ENCODE measurements at regions not wholly inside any gene's neighbourhood (a gene's known extent, or its start where the extent isn't known, plus 50 kb on each side); places are given as distances from the start of the nearest gene placed in this dataset.

GRCh38 chr2:150690261-150690660 is 202.8 kb upstream of the RND3 start:
- DNase-seq: no peak
- Histone ChIP-seq H3K4me1 (ENCODE audit: control insufficient read depth, insufficient read depth, low read length) (no peaks in the 10 kb centered on the region), H3K27ac (ENCODE audit: low read length) (no peak overlapping the region), H3K27me3 (ENCODE audit: control insufficient read depth, insufficient read depth, low read length) (no peaks in the 10 kb centered on the region), H3K36me3 (ENCODE audit: control insufficient read depth, insufficient read depth, low read length) (no peaks in the 10 kb centered on the region), H3K9me3 (replicated peaks; ENCODE audit: control insufficient read depth, low read depth, low read length) (no peaks in the 10 kb centered on the region), H3K4me3 (ENCODE audit: low read length) (no peak overlapping the region)
- WGBS (ENCODE audit: insufficient coverage): no CpG with 5 or more reads among the region's 2 CpGs

- H3K36me3 ChIP-seq (ENCODE audit: control insufficient read depth, insufficient read depth, low read length): no peaks in the 10 kb centered on the region
- peak; percentile 50 for DNase-seq
- H3K27me3 ChIP-seq (ENCODE audit: control insufficient read depth, insufficient read depth, low read length): no peaks in the 10 kb centered on the region
- no peak overlapping the region for H3K27ac ChIP-seq (ENCODE audit: low read length)
- no CpG with 5 or more reads among the region's 2 CpGs for WGBS (ENCODE audit: insufficient coverage)
- no peak overlapping the region for H3K4me3 ChIP-seq (ENCODE audit: low read length)
- no peaks in the 10 kb centered on the region for H3K4me1 ChIP-seq (ENCODE audit: control insufficient read depth, insufficient read depth, low read length)
- H3K9me3 ChIP-seq (replicated peaks; ENCODE audit: control insufficient read depth, low read depth, low read length): no peaks in the 10 kb centered on the region
Measured at GRCh38 chr2:150689590-150689989, 202.1 kb upstream of the RND3 start.

GRCh38 chr2:150688016-150688415 is 200.5 kb upstream of the RND3 start:
- no peaks in the 10 kb centered on the region for H3K9me3 ChIP-seq (replicated peaks; ENCODE audit: control insufficient read depth, low read depth, low read length)
- WGBS (ENCODE audit: insufficient coverage): 20% methylated on average over 1 of the region's 3 CpGs
- no peak overlapping the region for H3K4me3 ChIP-seq (ENCODE audit: low read length)
- H3K4me1 ChIP-seq (ENCODE audit: control insufficient read depth, insufficient read depth, low read length): no peaks in the 10 kb centered on the region
- H3K27me3 ChIP-seq (ENCODE audit: control insufficient read depth, insufficient read depth, low read length): no peaks in the 10 kb centered on the region
- H3K27ac ChIP-seq (ENCODE audit: low read length): no peak overlapping the region
- peak; percentile 41 for DNase-seq
- H3K36me3 ChIP-seq (ENCODE audit: control insufficient read depth, insufficient read depth, low read length): no peaks in the 10 kb centered on the region

- H3K36me3 ChIP-seq (ENCODE audit: control insufficient read depth, insufficient read depth, low read length): no peaks in the 10 kb centered on the region
- H3K27ac ChIP-seq (ENCODE audit: low read length): no peak overlapping the region
- DNase-seq: no peak
- H3K9me3 ChIP-seq (replicated peaks; ENCODE audit: control insufficient read depth, low read depth, low read length): no peaks in the 10 kb centered on the region
- H3K4me3 ChIP-seq (ENCODE audit: low read length): no peak overlapping the region
- no peaks in the 10 kb centered on the region for H3K4me1 ChIP-seq (ENCODE audit: control insufficient read depth, insufficient read depth, low read length)
- no peaks in the 10 kb centered on the region for H3K27me3 ChIP-seq (ENCODE audit: control insufficient read depth, insufficient read depth, low read length)
- WGBS (ENCODE audit: insufficient coverage): no CpG with 5 or more reads among the region's 1 CpG
Measured at GRCh38 chr2:150686391-150686790, 198.9 kb upstream of the RND3 start.

- Histone ChIP-seq H3K9me3 (replicated peaks; ENCODE audit: control insufficient read depth, low read depth, low read length) (no peaks in the 10 kb centered on the region), H3K4me1 (ENCODE audit: control insufficient read depth, insufficient read depth, low read length) (no peaks in the 10 kb centered on the region), H3K4me3 (ENCODE audit: low read length) (no peak overlapping the region), H3K27me3 (ENCODE audit: control insufficient read depth, insufficient read depth, low read length) (no peaks in the 10 kb centered on the region), H3K36me3 (ENCODE audit: control insufficient read depth, insufficient read depth, low read length) (no peaks in the 10 kb centered on the region), H3K27ac (ENCODE audit: low read length) (no peak overlapping the region)
- 83% methylated on average over 2 of the region's 2 CpGs for WGBS (ENCODE audit: insufficient coverage)
- no peak for DNase-seq
Measured at GRCh38 chr2:150681120-150681804, 193.8 kb upstream of the RND3 start.

- Histone ChIP-seq H3K27me3 (ENCODE audit: control insufficient read depth, insufficient read depth, low read length) (no peaks in the 10 kb centered on the region), H3K4me3 (ENCODE audit: low read length) (no peak overlapping the region), H3K27ac (ENCODE audit: low read length) (no peak overlapping the region), H3K4me1 (ENCODE audit: control insufficient read depth, insufficient read depth, low read length) (no peaks in the 10 kb centered on the region), H3K36me3 (ENCODE audit: control insufficient read depth, insufficient read depth, low read length) (no peaks in the 10 kb centered on the region), H3K9me3 (replicated peaks; ENCODE audit: control insufficient read depth, low read depth, low read length) (no peaks in the 10 kb centered on the region)
- 100% methylated on average over 1 of the region's 8 CpGs for WGBS (ENCODE audit: insufficient coverage)
- no peak for DNase-seq
Measured at GRCh38 chr2:150679456-150680120, 192.1 kb upstream of the RND3 start.

GRCh38 chr2:150677551-150677950 is 190.1 kb upstream of the RND3 start:
- WGBS (ENCODE audit: insufficient coverage): 80% methylated on average over 1 of the region's 4 CpGs

GRCh38 chr2:150676747-150677383 is 189.4 kb upstream of the RND3 start:
- Histone ChIP-seq H3K36me3 (ENCODE audit: control insufficient read depth, insufficient read depth, low read length) (no peaks in the 10 kb centered on the region), H3K4me3 (ENCODE audit: low read length) (no peak overlapping the region), H3K9me3 (replicated peaks; ENCODE audit: control insufficient read depth, low read depth, low read length) (no peaks in the 10 kb centered on the region), H3K27ac (ENCODE audit: low read length) (no peak overlapping the region), H3K27me3 (ENCODE audit: control insufficient read depth, insufficient read depth, low read length) (no peaks in the 10 kb centered on the region), H3K4me1 (ENCODE audit: control insufficient read depth, insufficient read depth, low read length) (no peaks in the 10 kb centered on the region)
- 94% methylated on average over 2 of the region's 3 CpGs for WGBS (ENCODE audit: insufficient coverage)
- no peak for DNase-seq

More at GRCh38 chr2:150677551-150677950, 190.1 kb upstream of the RND3 start:
- H3K27ac ChIP-seq (ENCODE audit: low read length): no peak overlapping the region
- no peaks in the 10 kb centered on the region for H3K36me3 ChIP-seq (ENCODE audit: control insufficient read depth, insufficient read depth, low read length)
- no peaks in the 10 kb centered on the region for H3K4me1 ChIP-seq (ENCODE audit: control insufficient read depth, insufficient read depth, low read length)
- no peaks in the 10 kb centered on the region for H3K9me3 ChIP-seq (replicated peaks; ENCODE audit: control insufficient read depth, low read depth, low read length)
- no peak overlapping the region for H3K4me3 ChIP-seq (ENCODE audit: low read length)
- no peak for DNase-seq
- H3K27me3 ChIP-seq (ENCODE audit: control insufficient read depth, insufficient read depth, low read length): no peaks in the 10 kb centered on the region

GRCh38 chr2:150675807-150676206 is 188.3 kb upstream of the RND3 start:
- no peaks in the 10 kb centered on the region for H3K27me3 ChIP-seq (ENCODE audit: control insufficient read depth, insufficient read depth, low read length)
- H3K4me3 ChIP-seq (ENCODE audit: low read length): no peak overlapping the region
- 100% methylated on average over 1 of the region's 2 CpGs for WGBS (ENCODE audit: insufficient coverage)
- no peak for DNase-seq
- H3K9me3 ChIP-seq (replicated peaks; ENCODE audit: control insufficient read depth, low read depth, low read length): no peaks in the 10 kb centered on the region
- H3K4me1 ChIP-seq (ENCODE audit: control insufficient read depth, insufficient read depth, low read length): no peaks in the 10 kb centered on the region
- no peak overlapping the region for H3K27ac ChIP-seq (ENCODE audit: low read length)
- H3K36me3 ChIP-seq (ENCODE audit: control insufficient read depth, insufficient read depth, low read length): no peaks in the 10 kb centered on the region

- WGBS (ENCODE audit: insufficient coverage): no CpG with 5 or more reads among the region's 3 CpGs
- no peak for DNase-seq
- Histone ChIP-seq H3K36me3 (ENCODE audit: control insufficient read depth, insufficient read depth, low read length) (no peaks in the 10 kb centered on the region), H3K27ac (ENCODE audit: low read length) (no peak overlapping the region), H3K27me3 (ENCODE audit: control insufficient read depth, insufficient read depth, low read length) (no peaks in the 10 kb centered on the region), H3K4me1 (ENCODE audit: control insufficient read depth, insufficient read depth, low read length) (no peaks in the 10 kb centered on the region), H3K9me3 (replicated peaks; ENCODE audit: control insufficient read depth, low read depth, low read length) (no peaks in the 10 kb centered on the region), H3K4me3 (ENCODE audit: low read length) (no peak overlapping the region)
Measured at GRCh38 chr2:150674283-150674682, 186.8 kb upstream of the RND3 start.
